Glomerular endothelial cell (primary cell): ENCODE measurements at regions not wholly inside any gene's neighbourhood (a gene's known extent, or its start where the extent isn't known, plus 50 kb on each side); places are given as distances from the start of the nearest gene placed in this dataset.
"Not testable (repeated sequence)": the region's sequence is repeated elsewhere in the genome, so short reads cannot be mapped to it uniquely, and the experiment has no call there.

Experiments used
- DNase-seq: peaks from one replicate; pipeline ENCODE4 v3.0.0-alpha.2; 2011; ENCODE audit warnings: low read depth, low spot score; ENCODE audit errors: extremely low read depth

DNA sequence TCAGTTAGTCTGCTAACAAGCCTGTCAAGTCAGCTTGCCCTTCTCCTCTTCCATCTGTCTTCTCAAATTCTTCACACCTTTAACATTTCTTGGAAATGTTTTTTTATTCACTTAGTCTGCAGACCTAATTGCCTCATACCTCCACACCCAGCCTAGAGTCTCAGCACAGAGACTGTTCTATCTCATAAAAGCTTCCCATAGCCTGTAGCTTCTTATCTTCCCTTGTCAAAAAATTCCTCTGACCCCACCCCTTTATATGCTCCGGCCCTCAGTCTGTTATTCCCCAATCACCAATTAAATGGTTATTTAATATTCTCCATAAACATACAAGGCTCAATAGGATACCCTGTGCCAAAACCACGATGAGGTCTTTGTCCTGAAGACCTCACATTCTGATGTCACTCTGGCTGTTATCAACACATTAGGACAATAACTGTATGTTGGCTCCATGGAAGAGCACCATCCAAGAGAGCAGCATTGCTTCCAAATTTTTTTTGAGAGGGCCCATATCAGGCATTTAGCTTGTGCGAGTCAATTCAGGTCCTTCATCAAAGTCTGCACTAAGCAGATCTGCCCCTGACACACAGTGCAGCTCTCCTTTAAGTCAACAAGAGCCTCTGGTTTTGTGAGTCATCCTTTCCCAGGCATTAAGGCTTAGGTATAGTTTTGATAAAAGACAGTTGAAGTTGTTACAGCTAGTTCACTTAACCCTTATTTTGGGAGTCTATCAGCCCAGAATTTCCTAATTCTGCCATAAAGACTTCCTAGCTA, 83.2 kb upstream of the TBX18 start:
- DNase-seq = no peak

DNA sequence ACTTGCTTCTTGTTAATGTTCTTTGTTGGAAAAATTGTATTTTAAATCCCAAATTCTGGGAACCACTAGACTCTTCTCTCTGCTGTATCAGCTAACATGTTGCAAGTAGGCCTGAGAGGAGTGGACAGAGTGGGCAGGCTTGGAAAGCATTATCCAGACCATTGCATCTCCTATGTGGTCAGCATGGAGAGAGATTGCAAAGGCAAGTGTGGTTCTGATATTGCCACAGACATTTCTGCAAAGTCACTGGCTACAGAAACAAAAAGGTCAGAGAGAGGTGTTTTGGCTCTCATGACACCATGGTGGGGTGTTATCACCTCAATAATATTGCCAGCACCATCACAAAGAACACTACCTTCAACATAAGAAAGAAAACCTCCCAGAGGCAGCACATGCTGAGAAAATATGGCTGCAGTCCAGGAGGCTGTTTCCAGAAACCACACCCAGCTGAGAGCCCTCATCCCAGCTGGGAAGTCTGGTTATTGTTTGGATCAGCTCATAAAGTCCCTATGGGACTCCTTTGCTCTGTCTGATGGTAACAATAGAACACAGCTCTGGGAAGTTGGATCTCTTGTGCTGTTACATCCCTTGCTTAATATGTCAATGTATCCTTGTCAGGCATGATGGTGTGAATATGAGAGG, 78.2 kb upstream of the TBX18 start:
- no peak for DNase-seq

DNA sequence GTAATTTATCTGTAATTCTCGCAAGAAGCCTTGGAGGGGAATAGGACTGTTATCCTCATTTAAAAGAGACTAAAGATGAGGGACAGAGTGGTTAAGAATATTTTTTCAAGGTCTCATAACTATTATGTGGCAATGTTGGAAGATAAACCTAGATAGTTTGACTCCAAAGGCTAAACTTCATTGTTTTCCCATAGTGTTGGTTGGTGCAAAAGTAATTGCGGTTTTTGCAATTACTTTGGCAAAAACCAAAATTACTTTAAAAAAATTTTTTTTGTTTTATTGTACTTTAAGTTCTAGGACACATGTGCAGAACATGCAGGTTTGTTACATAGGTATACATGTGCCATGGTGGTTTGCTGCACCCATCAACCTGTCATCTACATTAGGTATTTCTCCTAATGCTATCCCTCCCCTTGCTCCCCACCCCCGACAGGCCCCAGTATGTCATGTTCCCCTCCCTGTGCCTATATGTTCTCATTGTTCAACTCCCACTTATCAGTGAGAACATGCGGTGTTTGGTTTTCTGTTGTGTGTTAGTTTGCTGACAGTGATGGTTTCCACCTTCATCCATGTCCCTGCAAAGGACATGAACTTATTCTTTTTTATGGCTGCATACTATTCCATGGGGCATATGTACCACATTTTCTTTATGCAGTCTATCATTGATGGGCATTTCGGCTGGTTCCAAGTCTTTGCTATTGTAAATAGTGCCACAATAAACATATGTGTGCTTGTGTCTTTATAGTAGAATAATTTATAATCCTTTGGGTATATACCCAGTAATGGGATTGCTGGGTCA, 72.9 kb upstream of the TBX18 start:
- DNase-seq = not testable (repeated sequence)

DNA sequence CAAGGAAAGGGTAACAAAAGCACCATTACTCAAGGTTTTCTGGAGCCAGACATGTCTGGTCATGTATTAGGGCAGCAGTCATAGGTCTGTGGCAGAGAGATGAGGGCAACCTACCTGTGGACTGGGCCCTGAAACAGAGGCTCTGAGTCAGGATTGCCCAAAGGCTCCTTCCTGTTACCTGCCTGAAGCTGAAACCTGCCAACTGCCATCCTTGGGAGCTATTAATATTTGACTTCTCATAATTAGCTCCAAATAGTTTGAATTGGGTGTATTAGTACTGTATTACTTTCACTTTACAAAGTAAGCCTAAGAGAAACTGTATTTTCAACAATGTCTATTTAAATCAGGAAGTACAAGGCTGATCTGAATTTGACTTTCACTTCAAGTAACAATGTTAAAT, 72.0 kb upstream of the TBX18 start:
- DNase-seq = no peak

DNA sequence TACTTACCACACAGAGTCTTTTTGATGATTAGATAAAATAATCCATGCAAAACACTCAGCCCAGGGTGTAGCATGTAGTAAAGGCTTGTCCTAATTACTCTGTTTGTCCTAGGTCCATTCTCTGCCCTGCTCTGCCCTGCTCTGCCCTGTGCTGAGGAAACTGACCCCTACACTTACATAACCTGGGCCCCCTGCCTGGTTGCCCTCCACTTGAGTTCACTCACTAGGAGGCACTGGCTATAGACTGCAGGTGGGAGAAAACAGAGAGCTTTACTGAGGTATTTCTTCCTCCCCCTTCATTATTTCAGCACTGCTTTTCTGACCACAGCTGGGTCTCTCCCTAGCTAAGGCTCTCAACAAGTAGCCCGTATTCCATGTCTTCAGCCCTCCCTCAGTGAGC, 70.9 kb upstream of the TBX18 start:
- no peak for DNase-seq

DNA sequence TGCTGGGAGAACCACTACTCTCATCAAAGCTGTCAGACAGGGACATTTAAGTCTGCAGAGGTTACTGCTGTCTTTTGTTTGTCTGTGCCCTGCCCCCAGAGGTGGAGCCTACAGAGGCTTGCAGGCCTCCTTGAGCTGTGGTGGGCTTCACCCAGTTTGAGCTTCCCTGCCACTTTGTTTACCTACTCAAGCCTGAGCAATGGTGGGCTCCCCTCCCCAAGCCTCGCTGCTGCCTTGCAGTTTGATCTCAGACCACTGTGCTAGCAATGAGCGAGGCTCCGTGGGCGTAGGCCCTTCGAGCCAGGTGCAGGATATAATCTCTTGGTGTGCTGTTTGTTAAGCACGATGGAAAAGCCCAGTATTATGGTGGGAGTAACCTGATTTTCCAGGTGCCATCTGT, 67.5 kb upstream of the TBX18 start:
- not testable (repeated sequence) for DNase-seq

DNA sequence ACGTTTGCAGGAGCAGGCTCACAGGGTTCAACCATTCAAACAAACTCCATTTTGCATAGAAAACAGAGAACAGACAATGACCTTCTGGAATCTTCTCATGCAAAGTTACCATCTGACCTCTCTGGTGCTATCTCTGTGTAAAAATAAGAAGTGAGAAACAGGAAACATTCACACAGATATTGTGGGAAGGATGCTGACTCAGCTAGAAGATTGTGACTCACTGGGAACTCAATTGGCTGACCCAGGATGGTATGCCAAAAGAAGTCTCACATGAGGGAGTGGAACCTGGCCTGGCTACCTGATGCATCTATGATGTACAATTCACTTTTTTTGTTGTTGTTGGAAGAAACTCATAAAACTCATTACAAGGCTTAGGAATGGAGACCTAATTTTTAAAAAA, 61.1 kb upstream of the TBX18 start:
- peak; percentile 18 for DNase-seq

DNA sequence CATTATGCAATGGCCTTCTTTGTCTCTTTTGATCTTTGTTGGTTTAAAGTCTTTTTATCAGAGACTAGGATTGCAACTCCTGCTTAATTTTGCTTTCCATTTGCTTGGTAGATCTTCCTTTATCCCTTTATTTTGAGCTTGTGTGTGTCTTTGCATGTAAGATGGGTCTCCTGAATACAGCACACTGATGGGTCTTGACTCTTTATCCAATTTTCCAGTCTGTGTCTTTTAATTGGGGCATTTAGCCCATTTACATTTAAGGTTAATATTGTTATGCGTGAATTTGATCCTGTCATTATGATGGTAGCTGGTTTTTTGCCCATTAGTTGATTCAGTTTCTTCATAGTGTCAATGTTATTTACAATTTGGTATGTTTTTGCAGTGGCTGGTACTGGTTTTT, 56.9 kb upstream of the TBX18 start:
- DNase-seq = not testable (repeated sequence)

DNA sequence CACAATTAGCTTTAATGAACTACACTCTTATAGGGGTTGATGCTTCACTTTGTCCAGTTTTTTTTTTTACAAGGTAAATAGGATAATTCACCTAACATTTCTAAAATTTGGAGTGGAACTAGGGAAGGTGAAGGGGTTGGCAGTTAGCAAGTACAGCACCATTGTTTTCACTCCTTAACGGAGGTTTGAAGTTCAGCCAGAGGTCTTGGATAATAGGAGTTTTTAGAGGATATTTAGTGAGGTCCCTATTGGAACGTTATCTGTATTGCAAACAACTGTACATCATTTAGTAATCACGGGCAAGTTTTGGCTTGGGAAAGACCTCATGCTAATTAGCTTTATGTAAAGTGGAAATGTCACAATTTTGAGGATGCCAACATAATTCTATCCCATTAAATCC, 52.3 kb upstream of the TBX18 start:
- no peak for DNase-seq

DNA sequence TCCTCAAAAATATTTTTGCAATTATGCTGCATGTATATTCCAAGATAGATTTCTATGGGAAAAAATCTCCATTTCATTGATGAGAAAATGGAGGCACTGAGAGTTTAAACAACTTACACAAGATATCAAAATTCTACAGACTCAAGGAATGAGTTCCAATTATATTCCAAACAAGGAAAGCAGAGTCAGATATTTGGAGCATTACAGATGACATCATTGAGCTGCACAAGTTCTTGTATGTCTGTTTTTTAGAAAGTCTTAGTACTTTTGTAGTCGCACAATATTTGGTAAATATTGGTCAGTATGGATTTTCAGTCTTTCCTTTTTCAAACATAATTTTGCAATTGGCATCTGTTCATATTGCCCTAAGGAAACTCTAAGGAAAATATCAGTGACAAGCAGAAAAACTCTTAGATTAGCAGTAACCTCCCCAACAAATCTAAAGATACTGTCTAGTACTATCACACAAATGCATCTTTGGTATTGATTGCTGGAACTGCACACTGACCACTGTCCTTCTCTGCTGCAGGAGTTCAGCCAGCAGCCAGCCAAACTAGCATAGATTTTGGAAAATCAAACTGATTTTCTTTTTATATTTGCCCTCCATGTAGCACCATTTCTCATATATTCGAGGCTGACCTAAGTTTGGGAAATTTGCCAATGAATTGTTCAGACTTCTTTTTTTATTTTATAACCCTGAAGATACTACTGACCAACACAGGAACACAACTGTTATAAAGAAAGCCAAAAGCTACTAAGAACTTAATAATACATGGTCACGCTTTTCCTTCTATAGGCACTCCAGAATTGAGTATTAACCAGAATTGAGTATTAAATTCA, 51.7 kb upstream of the TBX18 start:
- no peak for DNase-seq
